Kidney capillary endothelial cell (primary cell): ENCODE measurements at regions not wholly inside any gene's neighbourhood (a gene's known extent, or its start where the extent isn't known, plus 50 kb on each side); places are given as distances from the start of the nearest gene placed in this dataset.
"Not testable (repeated sequence)": the region's sequence is repeated elsewhere in the genome, so short reads cannot be mapped to it uniquely, and the experiment has no call there.

Source experiments
- DNase-seq: peaks from one replicate; pipeline ENCODE4 v3.0.0-alpha.2; 2018; ENCODE audit warnings: low spot score

DNA sequence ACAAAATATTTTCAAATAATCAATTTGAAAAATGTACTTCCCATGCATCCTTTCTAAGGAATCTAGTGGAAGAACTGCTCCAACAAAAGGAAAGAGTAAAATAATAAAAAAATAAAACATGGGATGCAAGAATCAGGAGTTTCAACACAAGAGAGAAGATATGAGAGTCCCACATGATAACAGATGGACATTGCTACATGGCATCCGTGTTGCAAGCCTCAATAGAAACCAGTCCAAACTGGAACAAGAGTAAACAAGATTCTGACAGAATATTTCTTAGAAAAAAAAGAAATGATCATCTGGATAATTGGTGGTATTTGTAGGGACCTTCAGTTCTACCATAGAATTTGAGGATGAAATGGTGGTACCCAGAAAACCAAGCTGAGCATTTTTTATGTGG, 186.8 kb downstream of the FRK start:
- DNase-seq: no peak

DNA sequence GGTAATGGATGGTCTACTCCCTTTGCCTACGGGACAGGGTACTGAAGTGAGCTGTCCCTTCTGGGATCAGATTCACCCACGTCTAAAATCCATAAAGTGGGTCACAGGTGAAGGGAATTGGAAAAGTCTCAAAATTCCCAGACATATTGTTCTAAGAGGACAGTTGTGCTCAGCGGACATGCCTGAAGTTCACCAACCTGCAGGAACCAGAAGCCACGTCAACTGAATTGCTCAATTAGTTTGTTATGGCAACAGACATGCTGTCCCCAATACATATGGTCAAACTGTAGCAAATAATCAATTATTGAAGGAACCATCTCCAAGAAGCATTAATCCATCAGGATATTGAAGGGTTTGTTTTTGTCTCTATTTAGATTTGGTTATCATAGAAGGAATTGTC, 190.2 kb downstream of the FRK start:
- no peak for DNase-seq

- DNase-seq: no peak
Measured at GRCh38 chr6:115865914-115866313, 194.8 kb downstream of the FRK start.

- no peak for DNase-seq
Measured at GRCh38 chr6:115863211-115863610, 197.5 kb downstream of the FRK start.

DNA sequence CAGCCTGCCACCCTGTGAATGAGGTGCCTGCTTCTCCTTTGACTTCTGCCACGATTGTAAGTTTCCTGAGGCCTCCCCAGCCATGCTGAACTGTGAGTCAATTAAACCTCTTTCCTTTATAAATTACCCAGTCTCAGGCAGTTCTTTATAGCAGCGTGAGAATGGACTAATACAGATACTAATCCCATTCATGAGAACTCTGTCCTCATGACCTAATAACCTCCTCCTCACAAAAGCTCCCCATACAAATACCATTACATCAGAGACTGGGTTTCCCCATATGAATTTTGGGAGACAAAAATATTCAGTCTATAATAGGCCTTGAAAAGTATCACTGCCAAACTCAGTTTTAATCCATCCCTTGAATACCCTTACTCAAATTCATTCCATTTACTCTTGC, 199.0 kb downstream of the FRK start:
- DNase-seq: not testable (repeated sequence)

DNA sequence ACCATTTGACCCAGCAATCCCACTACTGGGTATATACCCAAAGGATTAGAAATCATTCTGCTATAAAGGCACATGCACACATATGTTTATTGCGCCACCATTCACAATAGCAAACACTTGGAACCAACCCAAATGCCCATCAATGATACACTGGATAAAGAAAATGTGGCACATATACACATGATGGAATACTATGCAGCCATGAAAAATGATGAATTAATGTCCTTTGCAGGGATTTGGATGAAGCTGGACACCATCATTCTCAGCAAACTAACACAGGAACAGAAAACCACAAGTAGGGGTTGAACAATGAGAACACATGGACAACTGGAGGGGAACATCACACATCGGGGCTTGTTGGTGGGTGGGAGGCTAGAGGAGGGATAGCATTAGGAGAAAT, 201.1 kb downstream of the FRK start:
- DNase-seq: not testable (repeated sequence)

DNA sequence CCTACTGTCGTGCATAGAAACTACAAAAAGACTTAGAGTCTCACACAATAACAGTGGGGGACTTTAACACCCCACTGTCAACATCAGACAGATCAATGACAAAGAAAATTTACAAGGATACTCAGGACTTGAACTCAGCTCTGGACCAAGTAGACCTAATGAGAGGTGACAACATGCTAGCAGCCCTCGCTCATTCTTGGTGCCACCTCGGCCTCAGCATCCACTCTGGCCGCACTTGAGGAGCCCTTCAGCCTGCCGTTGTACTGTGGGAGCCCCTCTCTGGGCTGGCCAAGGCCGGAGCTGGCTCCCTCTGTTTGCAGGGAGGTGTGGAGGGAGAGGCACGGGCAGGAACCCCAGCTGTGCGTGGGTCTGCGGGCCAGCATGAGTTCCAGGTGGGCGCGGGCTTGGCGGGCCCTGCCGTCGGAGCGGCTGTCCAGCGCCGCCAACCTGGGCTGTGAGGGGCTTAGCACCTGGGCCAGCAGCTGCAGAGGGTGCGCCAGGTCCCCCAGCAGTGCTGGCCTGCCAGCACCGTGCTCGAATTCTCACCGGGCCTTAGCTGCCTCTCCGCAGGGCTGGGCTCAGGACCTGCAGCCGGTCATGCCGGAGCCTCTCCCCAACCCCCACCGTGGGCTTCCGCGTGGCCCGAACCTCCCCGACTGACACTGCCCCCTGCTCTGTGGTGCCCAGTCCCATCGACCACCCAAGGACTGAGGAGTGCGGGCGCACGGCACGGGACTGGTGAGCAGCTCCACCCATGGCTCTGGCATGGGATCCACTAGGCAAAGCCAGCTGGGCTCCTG, 205.6 kb downstream of the FRK start:
- no peak for DNase-seq

GRCh38 chr6:115847671-115848070, 213.0 kb downstream of the FRK start:
- DNase-seq: no peak

DNA sequence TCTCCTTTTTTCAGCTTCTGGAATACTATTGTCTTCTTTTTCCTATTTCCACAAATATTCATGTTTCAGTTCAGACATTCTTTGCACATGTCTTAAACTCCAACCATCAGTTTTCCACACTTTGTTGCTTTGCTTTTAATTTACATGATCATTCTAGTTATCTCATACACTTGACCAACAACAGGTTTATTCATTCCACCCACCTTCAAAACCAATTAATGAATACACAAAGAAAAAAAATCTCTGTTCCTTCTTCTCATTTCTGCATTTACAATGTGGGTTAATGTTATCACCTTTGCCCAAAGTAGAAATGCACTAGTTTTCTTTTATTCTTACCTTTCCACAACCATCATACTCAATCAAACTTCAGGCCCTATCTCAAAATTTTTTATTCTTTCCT, 216.7 kb downstream of the FRK start:
- DNase-seq: no peak

GRCh38 chr6:115842338-115842737, 218.4 kb downstream of the FRK start:
- DNase-seq: no peak

GRCh38 chr6:115839583-115840181, 221.0 kb downstream of the FRK start:
- DNase-seq: no peak

- DNase-seq: no peak
Measured at GRCh38 chr6:115838763-115839401, 221.8 kb downstream of the FRK start.

DNA sequence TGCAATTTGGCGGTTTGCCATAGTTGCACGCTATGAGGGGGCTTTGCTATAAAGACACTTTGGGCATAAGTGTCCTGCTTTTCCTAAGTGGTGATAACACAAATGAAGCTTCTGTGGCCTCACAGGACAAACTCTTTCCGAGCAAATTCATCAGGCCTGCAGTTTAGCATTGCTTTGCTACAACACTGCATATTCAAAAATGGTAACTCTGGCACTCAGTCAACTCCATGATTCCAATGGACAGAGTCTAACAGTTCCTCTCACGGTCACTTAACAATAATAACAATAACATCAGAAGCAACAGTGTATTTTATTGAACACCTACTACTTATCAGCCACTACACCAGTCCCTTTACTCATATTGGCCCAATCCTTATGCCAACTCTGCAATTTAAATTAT, 222.5 kb downstream of the FRK start:
- DNase-seq: no peak

GRCh38 chr6:115836374-115836773, 224.3 kb downstream of the FRK start:
- DNase-seq: not testable (repeated sequence)

DNA sequence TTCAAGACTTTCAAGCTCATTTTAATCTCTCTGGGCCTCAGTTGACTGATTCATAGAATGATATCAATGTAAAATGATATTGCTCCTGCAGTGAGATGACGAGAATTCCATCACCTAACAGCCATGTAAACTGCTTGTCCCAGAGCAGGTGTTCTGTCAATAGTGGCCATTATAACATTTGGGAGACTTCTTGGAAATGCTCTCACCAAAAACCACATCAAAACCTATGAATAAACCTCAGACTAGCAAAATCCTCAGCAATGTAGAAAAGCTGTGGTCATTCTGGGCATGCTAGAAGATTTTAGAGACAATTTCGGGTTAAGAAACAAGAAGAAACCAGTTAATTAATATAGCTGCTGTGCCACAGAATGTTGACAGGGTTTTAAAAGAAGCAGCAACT, 225.4 kb downstream of the FRK start:
- DNase-seq: no peak

- DNase-seq: not testable (repeated sequence)
Measured at GRCh38 chr6:115834542-115834941, 226.1 kb downstream of the FRK start.

- DNase-seq: no peak
Measured at GRCh38 chr6:115832786-115833185, 227.9 kb downstream of the FRK start.

DNA sequence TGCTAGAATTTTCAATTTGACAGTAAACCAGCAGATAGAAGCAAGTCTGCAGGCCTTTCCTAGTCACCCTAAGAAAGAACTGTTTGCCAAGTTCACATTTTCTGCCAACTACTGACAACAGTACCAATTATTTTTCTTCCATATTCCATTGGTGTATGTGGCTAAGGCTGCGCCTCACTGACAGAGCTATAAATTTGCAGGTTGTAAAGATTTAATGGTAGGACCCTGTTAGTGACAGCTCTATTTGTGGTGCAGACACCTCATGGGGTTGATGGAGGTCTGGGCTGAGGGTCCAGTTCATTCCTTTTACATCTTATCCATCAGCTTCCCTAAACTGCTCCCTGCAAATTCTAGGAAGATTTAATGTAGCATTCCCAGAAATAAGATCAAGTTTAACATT, 228.5 kb downstream of the FRK start:
- DNase-seq: no peak

DNA sequence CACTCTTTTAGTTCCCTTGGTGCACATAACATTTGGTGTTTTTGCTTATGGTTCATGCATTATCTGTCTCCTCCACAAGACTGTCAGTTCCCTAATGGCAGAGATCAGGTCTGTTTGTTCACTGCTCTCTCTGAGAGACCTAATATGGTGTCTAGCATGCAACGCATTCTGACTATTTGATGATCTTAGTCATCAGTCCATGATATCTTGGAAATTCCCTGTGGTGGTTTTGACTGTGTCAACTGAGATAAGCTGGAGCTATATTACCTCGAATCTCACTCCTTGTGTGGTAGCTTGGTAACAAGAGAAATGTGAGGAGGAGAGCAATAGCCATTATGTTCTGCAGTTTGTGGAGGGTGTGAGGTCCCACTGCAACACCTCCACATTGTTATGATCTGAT, 229.8 kb downstream of the FRK start:
- no peak for DNase-seq

- DNase-seq: no peak
Measured at GRCh38 chr6:115821798-115822197, 238.9 kb downstream of the FRK start.

DNA sequence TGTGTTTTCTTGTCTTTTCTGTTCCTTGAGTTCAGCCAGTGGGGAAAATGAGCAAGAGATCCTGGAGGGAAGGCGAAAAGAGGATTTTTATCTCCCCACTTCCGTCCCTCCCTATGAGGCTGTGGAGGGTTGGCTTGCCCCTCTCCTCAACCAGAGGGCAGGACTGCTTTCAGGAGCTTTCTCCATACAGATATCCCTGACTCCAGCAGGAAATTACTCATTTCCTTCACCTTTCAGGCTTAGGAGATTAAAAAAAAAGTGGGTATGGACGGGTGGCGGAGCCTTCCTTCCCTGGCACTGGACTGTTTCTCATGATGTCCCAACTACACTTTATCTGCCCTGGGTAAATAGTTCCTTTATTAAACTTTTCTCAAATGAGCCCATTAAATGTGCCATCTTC, 241.2 kb downstream of the FRK start:
- DNase-seq: no peak

GRCh38 chr6:115817161-115817560, 243.5 kb downstream of the FRK start:
- no peak for DNase-seq

- DNase-seq: no peak
Measured at GRCh38 chr6:115814907-115815306, 245.8 kb downstream of the FRK start.
